Liver (tissue), 8 donors: ENCODE measurements at regions not wholly inside any gene's neighbourhood (a gene's known extent, or its start where the extent isn't known, plus 50 kb on each side); places are given as distances from the start of the nearest gene placed in this dataset.
A peak's percentile ranks its signal among the peaks of the same experiment; 100 is the strongest.

Experiments
- DNase-seq: peaks from one replicate; pipeline ENCODE4 v3.0.0-alpha.2; 2017; ENCODE audit warnings: low spot score
- H3K27ac ChIP-seq, 2 donors: one replicate each; pipeline ENCODE4 v1.7.0; 2013; ENCODE audit warnings: inconsistent platforms in 2 of 2, low read length in 2 of 2, control low read depth in 1 of 2, low read depth in 1 of 2, mild to moderate bottlenecking in 1 of 2
- H3K27me3 ChIP-seq, 4 donors: one replicate each; pipeline versions ENCODE4 v1.6.1 to v1.7.0; 2013; ENCODE audit warnings: low read length in 3 of 4, inconsistent platforms in 1 of 4, mild to moderate bottlenecking in 1 of 4, moderate library complexity in 1 of 4; ENCODE audit not compliant: control insufficient read depth in 4 of 4, insufficient read depth in 4 of 4
- H3K36me3 ChIP-seq, 4 donors: one replicate each; pipeline versions ENCODE4 v1.6.1 to v1.7.0; 2013; ENCODE audit warnings: low read length in 3 of 4, mild to moderate bottlenecking in 3 of 4, low read depth in 1 of 4, moderate library complexity in 1 of 4; ENCODE audit not compliant: control insufficient read depth in 4 of 4, insufficient read depth in 3 of 4
- H3K4me1 ChIP-seq, 4 donors: one replicate each; pipeline versions ENCODE4 v1.6.1 to v1.7.0; 2013; ENCODE audit warnings: low read length in 3 of 4, mild to moderate bottlenecking in 3 of 4, moderate library complexity in 1 of 4; ENCODE audit not compliant: control insufficient read depth in 4 of 4, insufficient read depth in 4 of 4
- H3K4me3 ChIP-seq, 3 donors: one replicate each; pipeline versions ENCODE4 v1.6.1 to v1.7.0; 2013; ENCODE audit warnings: low read length in 3 of 3, control low read depth in 1 of 3, low read depth in 1 of 3, mild to moderate bottlenecking in 1 of 3
- H3K9ac ChIP-seq, 2 donors: one replicate each; pipeline ENCODE4 v1.7.0; 2013; ENCODE audit warnings: low read length in 2 of 2, mild to moderate bottlenecking in 2 of 2, moderate library complexity in 2 of 2, control low read depth in 1 of 2, low read depth in 1 of 2
- H3K9me3 ChIP-seq, 4 donors: one replicate each; pipeline versions ENCODE4 v1.6.1 to v1.7.0; 2013; ENCODE audit warnings: low read length in 3 of 4; ENCODE audit not compliant: control insufficient read depth in 4 of 4
- EGR1 ChIP-seq, 2 donors: IDR thresholded peaks; 2 replicates each; pipeline ENCODE4 v1.6.1; 2016 to 2018; ENCODE audit warnings: antibody characterized with exemption in 2 of 2, low read depth in 2 of 2
- FOXA1 ChIP-seq: IDR thresholded peaks from 2 replicates; pipeline ENCODE4 v1.6.1; 2016; ENCODE audit warnings: antibody characterized with exemption
- FOXA2 ChIP-seq: IDR thresholded peaks from 2 replicates; pipeline ENCODE4 v1.6.1; 2016; ENCODE audit warnings: antibody characterized with exemption
- HNF4A ChIP-seq, 2 donors: conservative IDR thresholded peaks; 2 replicates each; pipeline ENCODE4 v1.6.1; 2016; ENCODE audit warnings: antibody characterized with exemption in 2 of 2, mild to moderate bottlenecking in 2 of 2
- HNF4G ChIP-seq: IDR thresholded peaks from 2 replicates; pipeline ENCODE4 v1.6.1; 2016; ENCODE audit warnings: antibody characterized with exemption
- JUND ChIP-seq, 2 donors: IDR thresholded peaks; 2 replicates each; pipeline ENCODE4 v1.6.1; 2016; ENCODE audit warnings: antibody characterized with exemption in 2 of 2
- NR2F2 ChIP-seq: IDR thresholded peaks from 2 replicates; pipeline ENCODE4 v1.6.1; 2016; ENCODE audit warnings: antibody characterized with exemption
- RAD21 ChIP-seq, 2 donors: IDR thresholded peaks; 2 replicates each; pipeline ENCODE4 v1.6.1; 2016; ENCODE audit warnings: antibody characterized with exemption in 2 of 2, mild to moderate bottlenecking in 2 of 2
- RXRA ChIP-seq, 2 donors: IDR thresholded peaks; 2 replicates each; pipeline ENCODE4 v1.6.1; 2017 to 2018; ENCODE audit warnings: antibody characterized with exemption in 2 of 2, mild to moderate bottlenecking in 1 of 2
- SP1 ChIP-seq: IDR thresholded peaks from 2 replicates; pipeline ENCODE4 v1.6.1; 2018; ENCODE audit warnings: antibody characterized with exemption, mild to moderate bottlenecking
- TAF1 ChIP-seq: conservative IDR thresholded peaks from 2 replicates; pipeline ENCODE4 v1.6.1; 2016; ENCODE audit warnings: antibody characterized with exemption, mild to moderate bottlenecking
- YY1 ChIP-seq: IDR thresholded peaks from 2 replicates; pipeline ENCODE4 v1.6.1; 2016; ENCODE audit warnings: antibody characterized with exemption, mild to moderate bottlenecking
- WGBS: extraction: QIAGEN DNeasy Blood & Tissue Kit; methylation state at CpG from one replicate; pipeline ENCODE4 v1.1.7; 2013; 5-methylcytosine and 5-hydroxymethylcytosine counted together
- TF ChIP-seq, protein P1 (sequence below): fragments of 150-350 bp; IDR thresholded peaks from 2 replicates; pipeline ENCODE4 v1.5.1; 2017; ENCODE audit warnings: improper control_type of control experiment, low read depth, low read length; ENCODE audit not compliant: missing input control
- TF ChIP-seq, protein P2 (sequence below): IDR thresholded peaks from 2 replicates; pipeline ENCODE4 v1.6.1; 2016; ENCODE audit warnings: antibody characterized with exemption
- TF ChIP-seq, protein P3 (sequence below): IDR thresholded peaks from 2 replicates; pipeline ENCODE4 v1.6.1; 2016; ENCODE audit warnings: antibody characterized with exemption
- TF ChIP-seq, protein P4 (sequence below): IDR thresholded peaks from 2 replicates; pipeline ENCODE4 v1.6.1; 2016; ENCODE audit warnings: antibody characterized with exemption, mild to moderate bottlenecking
- TF ChIP-seq, protein P5 (sequence below): IDR thresholded peaks from 2 replicates; pipeline ENCODE4 v1.6.1; 2016; ENCODE audit warnings: antibody characterized with exemption
- donor health status: healthy.
- donor health status: healthy.
- donor health status: healthy.
- donor health status: healthy.
- donor health status: healthy.

DNA sequence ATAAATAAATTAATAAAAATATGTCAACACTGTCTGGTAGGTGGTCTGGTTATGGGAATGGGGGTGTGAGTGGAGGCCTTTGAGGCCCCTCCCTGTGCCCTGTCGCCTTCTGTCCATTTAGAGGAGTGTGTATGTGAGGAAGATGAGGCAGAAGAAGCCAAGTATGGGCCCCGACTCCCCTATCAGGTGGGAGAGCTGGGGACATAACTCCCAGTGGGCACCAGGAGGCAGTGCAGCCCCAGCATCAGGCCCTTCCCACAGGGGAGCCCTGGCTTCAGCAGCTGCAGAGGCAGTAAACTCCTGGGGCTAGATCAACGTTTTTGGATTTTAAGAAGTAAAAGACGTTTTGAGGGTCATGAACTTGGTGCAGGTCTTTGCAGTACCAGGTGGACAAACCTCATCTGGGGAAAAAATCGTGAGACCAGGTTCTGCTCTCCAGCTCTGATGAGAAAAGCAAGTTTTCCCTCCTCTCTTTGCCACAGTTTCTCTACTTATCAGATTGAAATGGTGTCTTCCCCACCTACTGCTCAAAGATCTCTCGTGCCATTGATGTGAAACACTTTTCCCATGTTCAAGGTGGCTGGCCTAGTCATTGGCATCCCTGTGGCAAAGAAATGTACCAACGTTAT lies 167.8 kb upstream of the EEPD1 start:
- TF ChIP-seq RAD21 (IDR thresholded peaks at IDR 0.05), result peak; percentile 100
- no peak for TF ChIP-seq NR2F2
- TF ChIP-seq, protein P1, sequence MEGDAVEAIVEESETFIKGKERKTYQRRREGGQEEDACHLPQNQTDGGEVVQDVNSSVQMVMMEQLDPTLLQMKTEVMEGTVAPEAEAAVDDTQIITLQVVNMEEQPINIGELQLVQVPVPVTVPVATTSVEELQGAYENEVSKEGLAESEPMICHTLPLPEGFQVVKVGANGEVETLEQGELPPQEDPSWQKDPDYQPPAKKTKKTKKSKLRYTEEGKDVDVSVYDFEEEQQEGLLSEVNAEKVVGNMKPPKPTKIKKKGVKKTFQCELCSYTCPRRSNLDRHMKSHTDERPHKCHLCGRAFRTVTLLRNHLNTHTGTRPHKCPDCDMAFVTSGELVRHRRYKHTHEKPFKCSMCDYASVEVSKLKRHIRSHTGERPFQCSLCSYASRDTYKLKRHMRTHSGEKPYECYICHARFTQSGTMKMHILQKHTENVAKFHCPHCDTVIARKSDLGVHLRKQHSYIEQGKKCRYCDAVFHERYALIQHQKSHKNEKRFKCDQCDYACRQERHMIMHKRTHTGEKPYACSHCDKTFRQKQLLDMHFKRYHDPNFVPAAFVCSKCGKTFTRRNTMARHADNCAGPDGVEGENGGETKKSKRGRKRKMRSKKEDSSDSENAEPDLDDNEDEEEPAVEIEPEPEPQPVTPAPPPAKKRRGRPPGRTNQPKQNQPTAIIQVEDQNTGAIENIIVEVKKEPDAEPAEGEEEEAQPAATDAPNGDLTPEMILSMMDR, result peak; percentile 98
- TF ChIP-seq FOXA2, result no peak
- TF ChIP-seq EGR1 (IDR thresholded peaks at IDR 0.05; ENCODE audit: low read depth in 2 of 2), result no peak
- TF ChIP-seq HNF4A (conservative IDR thresholded peaks at IDR 0.05), result no peak
- H3K27me3 ChIP-seq, result no peaks in the 10 kb centered on the region
- H3K27ac ChIP-seq, result no peak overlapping the region
- H3K9ac ChIP-seq, result no peak overlapping the region
- H3K9me3 ChIP-seq, result no peaks in the 10 kb centered on the region
- 19% methylated on average over 7 of the region's 7 CpGs for WGBS
- H3K4me1 ChIP-seq, result no peaks in the 10 kb centered on the region
- no peaks in the 10 kb centered on the region for H3K36me3 ChIP-seq
- DNase-seq, result peak; percentile 64
- no peak overlapping the region for H3K4me3 ChIP-seq

DNA sequence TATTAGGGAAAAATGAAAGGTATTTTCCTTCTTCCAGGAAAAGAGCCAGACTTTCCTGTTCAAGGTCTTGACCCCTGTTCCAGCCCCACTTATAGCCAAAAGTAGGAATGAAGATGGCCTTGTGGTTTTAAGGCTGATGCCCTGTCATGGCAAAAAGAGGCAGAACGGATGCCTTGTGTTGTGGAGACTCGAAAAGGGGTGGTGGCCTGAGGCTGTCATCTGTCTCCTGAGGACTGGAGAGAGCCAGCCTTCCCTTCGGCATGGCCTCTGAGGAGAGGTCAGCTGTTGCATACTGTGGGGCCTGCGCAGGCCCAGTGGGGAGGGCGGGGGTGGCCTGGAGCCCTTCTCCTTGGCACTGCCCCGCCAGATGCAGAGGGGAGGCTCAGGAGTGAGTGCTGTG lies 166.0 kb upstream of the EEPD1 start:
- no peak overlapping the region for H3K9ac ChIP-seq
- no peak overlapping the region for H3K27ac ChIP-seq
- H3K4me1 ChIP-seq, result peaks cover 0 to 2% (median 0%) of the 10 kb centered on the region in 4 donors
- no peak overlapping the region for H3K4me3 ChIP-seq
- WGBS, result 91% methylated on average over 6 of the region's 6 CpGs
- no peak for DNase-seq
- H3K36me3 ChIP-seq, result no peaks in the 10 kb centered on the region
- no peaks in the 10 kb centered on the region for H3K9me3 ChIP-seq
- no peaks in the 10 kb centered on the region for H3K27me3 ChIP-seq
- TF ChIP-seq HNF4G (no peak), FOXA1 (no peak), RAD21 (IDR thresholded peaks at IDR 0.05) (no peak), RXRA (IDR thresholded peaks at IDR 0.05) (no peak), FOXA2 (no peak), HNF4A (conservative IDR thresholded peaks at IDR 0.05) (no peak), TAF1 (no peak), JUND (IDR thresholded peaks at IDR 0.05) (no peak), SP1 (no peak)
- TF ChIP-seq, protein P1, result no peak
- TF ChIP-seq, protein P2, sequence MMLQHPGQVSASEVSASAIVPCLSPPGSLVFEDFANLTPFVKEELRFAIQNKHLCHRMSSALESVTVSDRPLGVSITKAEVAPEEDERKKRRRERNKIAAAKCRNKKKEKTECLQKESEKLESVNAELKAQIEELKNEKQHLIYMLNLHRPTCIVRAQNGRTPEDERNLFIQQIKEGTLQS, result no peak

DNA sequence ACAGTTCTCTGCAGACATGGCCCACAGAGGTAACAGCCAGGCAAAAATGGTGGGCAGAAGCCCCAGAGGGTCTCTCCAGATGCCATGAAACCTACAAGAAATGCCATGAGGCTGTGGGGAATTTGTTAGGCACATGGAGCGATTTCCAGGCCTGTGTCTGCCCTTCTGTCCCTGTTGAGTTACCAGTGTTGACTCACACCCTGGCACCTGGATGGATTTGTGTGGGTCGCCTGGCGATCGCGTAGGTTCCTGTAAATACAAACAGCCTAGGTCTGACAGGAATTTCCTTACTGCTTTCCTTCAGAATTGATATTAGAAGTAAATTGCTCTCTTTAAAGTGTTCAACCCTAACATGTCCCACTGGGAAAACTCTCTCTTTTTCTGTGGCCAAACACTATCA lies 164.9 kb upstream of the EEPD1 start:
- H3K9ac ChIP-seq, result no peak overlapping the region
- no peak overlapping the region for H3K4me3 ChIP-seq
- 39% methylated on average over 5 of the region's 5 CpGs for WGBS
- no peaks in the 10 kb centered on the region for H3K27me3 ChIP-seq
- H3K36me3 ChIP-seq, result no peaks in the 10 kb centered on the region
- H3K9me3 ChIP-seq, result no peaks in the 10 kb centered on the region
- no peak for DNase-seq
- peaks cover 0 to 2% (median 0%) of the 10 kb centered on the region in 4 donors for H3K4me1 ChIP-seq
- H3K27ac ChIP-seq, result no peak overlapping the region
- TF ChIP-seq, protein P2, result no peak
- TF ChIP-seq, protein P3, sequence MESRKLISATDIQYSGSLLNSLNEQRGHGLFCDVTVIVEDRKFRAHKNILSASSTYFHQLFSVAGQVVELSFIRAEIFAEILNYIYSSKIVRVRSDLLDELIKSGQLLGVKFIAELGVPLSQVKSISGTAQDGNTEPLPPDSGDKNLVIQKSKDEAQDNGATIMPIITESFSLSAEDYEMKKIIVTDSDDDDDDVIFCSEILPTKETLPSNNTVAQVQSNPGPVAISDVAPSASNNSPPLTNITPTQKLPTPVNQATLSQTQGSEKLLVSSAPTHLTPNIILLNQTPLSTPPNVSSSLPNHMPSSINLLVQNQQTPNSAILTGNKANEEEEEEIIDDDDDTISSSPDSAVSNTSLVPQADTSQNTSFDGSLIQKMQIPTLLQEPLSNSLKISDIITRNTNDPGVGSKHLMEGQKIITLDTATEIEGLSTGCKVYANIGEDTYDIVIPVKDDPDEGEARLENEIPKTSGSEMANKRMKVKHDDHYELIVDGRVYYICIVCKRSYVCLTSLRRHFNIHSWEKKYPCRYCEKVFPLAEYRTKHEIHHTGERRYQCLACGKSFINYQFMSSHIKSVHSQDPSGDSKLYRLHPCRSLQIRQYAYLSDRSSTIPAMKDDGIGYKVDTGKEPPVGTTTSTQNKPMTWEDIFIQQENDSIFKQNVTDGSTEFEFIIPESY, result no peak
- TF ChIP-seq EGR1 (IDR thresholded peaks at IDR 0.05; ENCODE audit: low read depth in 2 of 2) (no peak), JUND (IDR thresholded peaks at IDR 0.05) (peak in 1 of 2 donors; percentile 32), HNF4G (no peak), FOXA2 (peak; percentile 91), FOXA1 (no peak), YY1 (peak; percentile 18), HNF4A (conservative IDR thresholded peaks at IDR 0.05) (peak in 1 of 2 donors; percentile 70), RXRA (IDR thresholded peaks at IDR 0.05) (peak in 1 of 2 donors; percentile 66), RAD21 (IDR thresholded peaks at IDR 0.05) (peak; percentile 4 to 52)
- TF ChIP-seq, protein P4, sequence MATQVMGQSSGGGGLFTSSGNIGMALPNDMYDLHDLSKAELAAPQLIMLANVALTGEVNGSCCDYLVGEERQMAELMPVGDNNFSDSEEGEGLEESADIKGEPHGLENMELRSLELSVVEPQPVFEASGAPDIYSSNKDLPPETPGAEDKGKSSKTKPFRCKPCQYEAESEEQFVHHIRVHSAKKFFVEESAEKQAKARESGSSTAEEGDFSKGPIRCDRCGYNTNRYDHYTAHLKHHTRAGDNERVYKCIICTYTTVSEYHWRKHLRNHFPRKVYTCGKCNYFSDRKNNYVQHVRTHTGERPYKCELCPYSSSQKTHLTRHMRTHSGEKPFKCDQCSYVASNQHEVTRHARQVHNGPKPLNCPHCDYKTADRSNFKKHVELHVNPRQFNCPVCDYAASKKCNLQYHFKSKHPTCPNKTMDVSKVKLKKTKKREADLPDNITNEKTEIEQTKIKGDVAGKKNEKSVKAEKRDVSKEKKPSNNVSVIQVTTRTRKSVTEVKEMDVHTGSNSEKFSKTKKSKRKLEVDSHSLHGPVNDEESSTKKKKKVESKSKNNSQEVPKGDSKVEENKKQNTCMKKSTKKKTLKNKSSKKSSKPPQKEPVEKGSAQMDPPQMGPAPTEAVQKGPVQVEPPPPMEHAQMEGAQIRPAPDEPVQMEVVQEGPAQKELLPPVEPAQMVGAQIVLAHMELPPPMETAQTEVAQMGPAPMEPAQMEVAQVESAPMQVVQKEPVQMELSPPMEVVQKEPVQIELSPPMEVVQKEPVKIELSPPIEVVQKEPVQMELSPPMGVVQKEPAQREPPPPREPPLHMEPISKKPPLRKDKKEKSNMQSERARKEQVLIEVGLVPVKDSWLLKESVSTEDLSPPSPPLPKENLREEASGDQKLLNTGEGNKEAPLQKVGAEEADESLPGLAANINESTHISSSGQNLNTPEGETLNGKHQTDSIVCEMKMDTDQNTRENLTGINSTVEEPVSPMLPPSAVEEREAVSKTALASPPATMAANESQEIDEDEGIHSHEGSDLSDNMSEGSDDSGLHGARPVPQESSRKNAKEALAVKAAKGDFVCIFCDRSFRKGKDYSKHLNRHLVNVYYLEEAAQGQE, result peak; percentile 15
- TF ChIP-seq, protein P5, sequence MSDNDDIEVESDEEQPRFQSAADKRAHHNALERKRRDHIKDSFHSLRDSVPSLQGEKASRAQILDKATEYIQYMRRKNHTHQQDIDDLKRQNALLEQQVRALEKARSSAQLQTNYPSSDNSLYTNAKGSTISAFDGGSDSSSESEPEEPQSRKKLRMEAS, result peak; percentile 51
